GM21619 (cell line): ENCODE measurements at regions not wholly inside any gene's neighbourhood (a gene's known extent, or its start where the extent isn't known, plus 50 kb on each side); places are given as distances from the start of the nearest gene placed in this dataset.
"Not testable (repeated sequence)": the region's sequence is repeated elsewhere in the genome, so short reads cannot be mapped to it uniquely, and the experiment has no call there.

ENCODE experiments used
- ATAC-seq: cut with Tn5 transposase; IDR thresholded peaks from one replicate; pipeline ENCODE4 v1.9.1; 2021; ENCODE audit not compliant: unreplicated experiment

- no peak for ATAC-seq
These were observed 509.4 kb upstream of the C9orf72 start for GRCh38 chr9:28082671-28083070.

- no peak for ATAC-seq
These were observed 513.6 kb upstream of the C9orf72 start for GRCh38 chr9:28086881-28087280.

GRCh38 chr9:28092981-28093936, 520.0 kb upstream of the C9orf72 start:
- ATAC-seq, result no peak

GRCh38 chr9:28101509-28101908, 528.2 kb upstream of the C9orf72 start:
- no peak for ATAC-seq

- no peak for ATAC-seq
These were observed 531.7 kb upstream of the C9orf72 start for GRCh38 chr9:28105001-28105400.

GRCh38 chr9:28120184-28120583, 546.9 kb upstream of the C9orf72 start:
- no peak for ATAC-seq

GRCh38 chr9:28120626-28121025, 547.3 kb upstream of the C9orf72 start:
- no peak for ATAC-seq

- no peak for ATAC-seq
These were observed 548.1 kb upstream of the C9orf72 start for GRCh38 chr9:28121366-28121765.

GRCh38 chr9:28124917-28125316, 551.6 kb upstream of the C9orf72 start:
- no peak for ATAC-seq

GRCh38 chr9:28127101-28127500, 553.8 kb upstream of the C9orf72 start:
- no peak for ATAC-seq

GRCh38 chr9:28134446-28134976, 561.2 kb upstream of the C9orf72 start:
- no peak for ATAC-seq

GRCh38 chr9:28135549-28135948, 562.3 kb upstream of the C9orf72 start:
- no peak for ATAC-seq

GRCh38 chr9:28136113-28136512, 562.8 kb upstream of the C9orf72 start:
- no peak for ATAC-seq

- ATAC-seq, result not testable (repeated sequence)
These were observed 574.1 kb upstream of the C9orf72 start for GRCh38 chr9:28147430-28147829.

GRCh38 chr9:28147923-28148597, 574.8 kb upstream of the C9orf72 start:
- ATAC-seq, result not testable (repeated sequence)

- not testable (repeated sequence) for ATAC-seq
These were observed 576.2 kb upstream of the C9orf72 start for GRCh38 chr9:28149361-28150050.

- no peak for ATAC-seq
These were observed 581.8 kb upstream of the C9orf72 start for GRCh38 chr9:28155067-28155466.

- ATAC-seq, result no peak
These were observed 582.4 kb upstream of the C9orf72 start for GRCh38 chr9:28155671-28156070.

GRCh38 chr9:28158451-28158850, 585.2 kb upstream of the C9orf72 start:
- ATAC-seq, result no peak

GRCh38 chr9:28163619-28164018, 590.3 kb upstream of the C9orf72 start:
- ATAC-seq, result no peak

GRCh38 chr9:28166179-28166578, 592.9 kb upstream of the C9orf72 start:
- ATAC-seq, result no peak
